Progenitor cell of endocrine pancreas (in vitro differentiated cells): ENCODE measurements at regions not wholly inside any gene's neighbourhood (a gene's known extent, or its start where the extent isn't known, plus 50 kb on each side); places are given as distances from the start of the nearest gene placed in this dataset.

ENCODE experiments used
- DNase-seq: peaks from one replicate; pipeline ENCODE4 v3.0.0; 2021; ENCODE audit warnings: low spot score; ENCODE audit not compliant: unreplicated experiment
- H3K27ac Mint-ChIP-seq: 2 replicates; pipeline ENCODE4 v1.8.0; 2021; ENCODE audit warnings: mild to moderate bottlenecking, moderate library complexity, mixed read lengths
- H3K27me3 Mint-ChIP-seq: 2 replicates; pipeline ENCODE4 v1.8.0; 2021; ENCODE audit warnings: mixed read lengths
- H3K36me3 Mint-ChIP-seq: 2 replicates; pipeline ENCODE4 v1.8.0; 2022; ENCODE audit warnings: mixed read lengths; ENCODE audit not compliant: insufficient read depth
- H3K4me1 Mint-ChIP-seq: 2 replicates; pipeline ENCODE4 v1.8.0; 2021; ENCODE audit warnings: low read depth, mixed read lengths
- H3K4me3 Mint-ChIP-seq: 2 replicates; pipeline ENCODE4 v1.8.0; 2021; ENCODE audit warnings: low read depth, mild to moderate bottlenecking, moderate library complexity, mixed read lengths
- H3K9me3 Mint-ChIP-seq: 2 replicates; pipeline ENCODE4 v1.8.0; 2021; ENCODE audit warnings: low read depth, mixed read lengths
- CTCF ChIP-seq: fragments of 200-600 bp; sonication (generic); IDR thresholded peaks from one replicate; pipeline ENCODE4 v1.5.0; 2021; ENCODE audit warnings: antibody characterized with exemption, mild to moderate bottlenecking; ENCODE audit not compliant: unreplicated experiment

GRCh38 chr6:155647354-155647753 is 191.7 kb upstream of the NOX3 start:
- Mint-ChIP-seq H3K9me3 (peaks cover 6% of the 10 kb centered on the region), H3K27ac (no peak overlapping the region)

GRCh38 chr6:155646443-155646842 is 190.8 kb upstream of the NOX3 start:
- Mint-ChIP-seq H3K27me3 (no peaks in the 10 kb centered on the region), H3K4me3 (no peak overlapping the region), H3K9me3 (peaks cover 7% of the 10 kb centered on the region), H3K4me1 (peaks cover 9% of the 10 kb centered on the region), H3K36me3 (peaks cover 2% of the 10 kb centered on the region), H3K27ac (no peak overlapping the region)
- no peak for DNase-seq
- TF ChIP-seq CTCF = no peak

More at GRCh38 chr6:155647354-155647753, 191.7 kb upstream of the NOX3 start:
- peaks cover under 1% of the 10 kb centered on the region for H3K36me3 Mint-ChIP-seq
- H3K27me3 Mint-ChIP-seq = no peaks in the 10 kb centered on the region
- no peak overlapping the region for H3K4me3 Mint-ChIP-seq
- no peak for TF ChIP-seq CTCF
- H3K4me1 Mint-ChIP-seq = peaks cover 9% of the 10 kb centered on the region
- no peak for DNase-seq

GRCh38 chr6:155645325-155645724 is 189.7 kb upstream of the NOX3 start:
- Mint-ChIP-seq H3K27ac (no peak overlapping the region), H3K36me3 (peaks cover 2% of the 10 kb centered on the region)
- no peak for DNase-seq

DNA sequence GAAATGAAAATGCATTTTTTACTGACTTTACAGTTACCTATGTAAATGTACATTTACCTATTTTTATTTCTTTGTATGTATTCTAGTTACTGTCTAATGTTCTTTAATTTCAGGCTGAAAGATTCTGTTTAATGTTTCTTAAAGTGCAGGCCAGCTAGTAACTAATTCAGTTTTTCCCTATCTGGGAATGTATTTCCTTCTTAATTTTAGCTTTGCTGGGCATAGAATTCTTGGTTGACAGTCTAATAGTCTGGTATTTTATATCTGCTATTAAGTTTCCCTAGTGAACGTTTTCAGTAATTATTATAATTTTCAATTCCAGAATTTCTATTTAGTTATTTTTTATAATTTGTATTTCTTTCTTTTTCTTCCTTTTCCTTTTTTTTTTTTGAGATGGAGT is 186.0 kb upstream of the NOX3 start:
- Mint-ChIP-seq H3K36me3 (peaks cover 2% of the 10 kb centered on the region), H3K27ac (no peak overlapping the region), H3K4me1 (peaks cover 2% of the 10 kb centered on the region), H3K9me3 (peaks cover 16% of the 10 kb centered on the region), H3K4me3 (no peak overlapping the region), H3K27me3 (no peaks in the 10 kb centered on the region)
- TF ChIP-seq CTCF = no peak
- no peak for DNase-seq

More at GRCh38 chr6:155645325-155645724, 189.7 kb upstream of the NOX3 start:
- TF ChIP-seq CTCF = no peak
- H3K4me1 Mint-ChIP-seq = peaks cover 9% of the 10 kb centered on the region
- no peaks in the 10 kb centered on the region for H3K27me3 Mint-ChIP-seq
- H3K9me3 Mint-ChIP-seq = peaks cover 14% of the 10 kb centered on the region
- no peak overlapping the region for H3K4me3 Mint-ChIP-seq

- no peak for TF ChIP-seq CTCF
- Mint-ChIP-seq H3K36me3 (peaks cover 2% of the 10 kb centered on the region), H3K9me3 (peaks cover 21% of the 10 kb centered on the region), H3K27ac (no peak overlapping the region), H3K27me3 (no peaks in the 10 kb centered on the region), H3K4me1 (peaks cover 4% of the 10 kb centered on the region), H3K4me3 (no peak overlapping the region)
- DNase-seq = no peak
These were observed 182.6 kb upstream of the NOX3 start for GRCh38 chr6:155638200-155638599.
